Liver (tissue), 3 donors: ENCODE measurements at regions not wholly inside any gene's neighbourhood (a gene's known extent, or its start where the extent isn't known, plus 50 kb on each side); places are given as distances from the start of the nearest gene placed in this dataset.

Experiments
- FOXA1 ChIP-seq: IDR thresholded peaks from 2 replicates; pipeline ENCODE4 v1.6.1; 2016; ENCODE audit warnings: antibody characterized with exemption
- FOXA2 ChIP-seq: IDR thresholded peaks from 2 replicates; pipeline ENCODE4 v1.6.1; 2016; ENCODE audit warnings: antibody characterized with exemption
- GABPA ChIP-seq, 2 donors: IDR thresholded peaks in 1 of 2; conservative IDR thresholded peaks in 1 of 2; 2 replicates each; pipeline ENCODE4 v1.6.1; 2016; ENCODE audit warnings: antibody characterized with exemption in 2 of 2, mild to moderate bottlenecking in 1 of 2, moderate library complexity in 1 of 2
- HNF4A ChIP-seq, 2 donors: conservative IDR thresholded peaks; 2 replicates each; pipeline ENCODE4 v1.6.1; 2016; ENCODE audit warnings: antibody characterized with exemption in 2 of 2, mild to moderate bottlenecking in 2 of 2
- JUND ChIP-seq, 2 donors: IDR thresholded peaks; 2 replicates each; pipeline ENCODE4 v1.6.1; 2016; ENCODE audit warnings: antibody characterized with exemption in 2 of 2
- RAD21 ChIP-seq, 2 donors: IDR thresholded peaks; 2 replicates each; pipeline ENCODE4 v1.6.1; 2016; ENCODE audit warnings: antibody characterized with exemption in 2 of 2, mild to moderate bottlenecking in 2 of 2
- RXRA ChIP-seq, 2 donors: IDR thresholded peaks; 2 replicates each; pipeline ENCODE4 v1.6.1; 2017 to 2018; ENCODE audit warnings: antibody characterized with exemption in 2 of 2, mild to moderate bottlenecking in 1 of 2
- TAF1 ChIP-seq: conservative IDR thresholded peaks from 2 replicates; pipeline ENCODE4 v1.6.1; 2016; ENCODE audit warnings: antibody characterized with exemption, mild to moderate bottlenecking
- TF ChIP-seq, protein P1 (sequence below): IDR thresholded peaks from 2 replicates; pipeline ENCODE4 v1.6.1; 2016; ENCODE audit warnings: antibody characterized with exemption, mild to moderate bottlenecking
- TF ChIP-seq, protein P2 (sequence below): fragments of 150-350 bp; IDR thresholded peaks from 2 replicates; pipeline ENCODE4 v1.5.1; 2017; ENCODE audit warnings: improper control_type of control experiment, low read depth, low read length; ENCODE audit not compliant: missing input control
- TF ChIP-seq, protein P3 (sequence below): IDR thresholded peaks from 2 replicates; pipeline ENCODE4 v1.6.1; 2016; ENCODE audit warnings: antibody characterized with exemption
- TF ChIP-seq, protein P4 (sequence below): IDR thresholded peaks from 2 replicates; pipeline ENCODE4 v1.6.1; 2016; ENCODE audit warnings: antibody characterized with exemption
- TF ChIP-seq, protein P5 (sequence below): IDR thresholded peaks from 2 replicates; pipeline ENCODE4 v1.6.1; 2016; ENCODE audit warnings: antibody characterized with exemption
- donor health status: healthy.
- donor health status: healthy.

DNA sequence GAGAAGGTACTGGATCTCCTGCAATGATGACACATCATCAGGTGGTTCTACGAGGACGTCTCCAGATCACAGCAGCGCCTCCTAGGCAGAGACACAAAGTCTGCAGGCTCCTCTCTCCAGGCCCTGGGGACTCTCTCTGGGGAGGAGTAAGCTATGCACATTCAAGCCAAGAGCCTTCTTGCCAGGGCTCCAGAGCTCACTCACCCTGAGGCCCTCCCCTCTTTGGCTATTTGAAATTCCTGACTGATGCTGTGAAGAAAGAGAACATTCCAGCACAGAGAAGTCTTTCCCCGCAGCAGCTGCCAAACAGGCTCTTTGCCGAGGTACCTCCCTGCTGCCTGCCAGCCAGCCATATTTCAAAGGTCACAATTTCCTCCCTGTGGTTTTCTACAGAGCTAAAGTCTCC lies 204.9 kb downstream of the CSNK2A3 start:
- TF ChIP-seq, protein P1, sequence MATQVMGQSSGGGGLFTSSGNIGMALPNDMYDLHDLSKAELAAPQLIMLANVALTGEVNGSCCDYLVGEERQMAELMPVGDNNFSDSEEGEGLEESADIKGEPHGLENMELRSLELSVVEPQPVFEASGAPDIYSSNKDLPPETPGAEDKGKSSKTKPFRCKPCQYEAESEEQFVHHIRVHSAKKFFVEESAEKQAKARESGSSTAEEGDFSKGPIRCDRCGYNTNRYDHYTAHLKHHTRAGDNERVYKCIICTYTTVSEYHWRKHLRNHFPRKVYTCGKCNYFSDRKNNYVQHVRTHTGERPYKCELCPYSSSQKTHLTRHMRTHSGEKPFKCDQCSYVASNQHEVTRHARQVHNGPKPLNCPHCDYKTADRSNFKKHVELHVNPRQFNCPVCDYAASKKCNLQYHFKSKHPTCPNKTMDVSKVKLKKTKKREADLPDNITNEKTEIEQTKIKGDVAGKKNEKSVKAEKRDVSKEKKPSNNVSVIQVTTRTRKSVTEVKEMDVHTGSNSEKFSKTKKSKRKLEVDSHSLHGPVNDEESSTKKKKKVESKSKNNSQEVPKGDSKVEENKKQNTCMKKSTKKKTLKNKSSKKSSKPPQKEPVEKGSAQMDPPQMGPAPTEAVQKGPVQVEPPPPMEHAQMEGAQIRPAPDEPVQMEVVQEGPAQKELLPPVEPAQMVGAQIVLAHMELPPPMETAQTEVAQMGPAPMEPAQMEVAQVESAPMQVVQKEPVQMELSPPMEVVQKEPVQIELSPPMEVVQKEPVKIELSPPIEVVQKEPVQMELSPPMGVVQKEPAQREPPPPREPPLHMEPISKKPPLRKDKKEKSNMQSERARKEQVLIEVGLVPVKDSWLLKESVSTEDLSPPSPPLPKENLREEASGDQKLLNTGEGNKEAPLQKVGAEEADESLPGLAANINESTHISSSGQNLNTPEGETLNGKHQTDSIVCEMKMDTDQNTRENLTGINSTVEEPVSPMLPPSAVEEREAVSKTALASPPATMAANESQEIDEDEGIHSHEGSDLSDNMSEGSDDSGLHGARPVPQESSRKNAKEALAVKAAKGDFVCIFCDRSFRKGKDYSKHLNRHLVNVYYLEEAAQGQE: no peak
- TF ChIP-seq, protein P2, sequence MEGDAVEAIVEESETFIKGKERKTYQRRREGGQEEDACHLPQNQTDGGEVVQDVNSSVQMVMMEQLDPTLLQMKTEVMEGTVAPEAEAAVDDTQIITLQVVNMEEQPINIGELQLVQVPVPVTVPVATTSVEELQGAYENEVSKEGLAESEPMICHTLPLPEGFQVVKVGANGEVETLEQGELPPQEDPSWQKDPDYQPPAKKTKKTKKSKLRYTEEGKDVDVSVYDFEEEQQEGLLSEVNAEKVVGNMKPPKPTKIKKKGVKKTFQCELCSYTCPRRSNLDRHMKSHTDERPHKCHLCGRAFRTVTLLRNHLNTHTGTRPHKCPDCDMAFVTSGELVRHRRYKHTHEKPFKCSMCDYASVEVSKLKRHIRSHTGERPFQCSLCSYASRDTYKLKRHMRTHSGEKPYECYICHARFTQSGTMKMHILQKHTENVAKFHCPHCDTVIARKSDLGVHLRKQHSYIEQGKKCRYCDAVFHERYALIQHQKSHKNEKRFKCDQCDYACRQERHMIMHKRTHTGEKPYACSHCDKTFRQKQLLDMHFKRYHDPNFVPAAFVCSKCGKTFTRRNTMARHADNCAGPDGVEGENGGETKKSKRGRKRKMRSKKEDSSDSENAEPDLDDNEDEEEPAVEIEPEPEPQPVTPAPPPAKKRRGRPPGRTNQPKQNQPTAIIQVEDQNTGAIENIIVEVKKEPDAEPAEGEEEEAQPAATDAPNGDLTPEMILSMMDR: no peak
- TF ChIP-seq RXRA (IDR thresholded peaks at IDR 0.05) (peak; percentile 37 to 59), JUND (IDR thresholded peaks at IDR 0.05) (peak in 1 of 2 donors; percentile 41), TAF1 (no peak), RAD21 (IDR thresholded peaks at IDR 0.05) (peak; percentile 28 to 32), FOXA2 (no peak), GABPA (IDR thresholded peaks at IDR 0.05 in 1 of 2, conservative IDR thresholded peaks at IDR 0.05 in 1 of 2) (no peak), FOXA1 (no peak), HNF4A (conservative IDR thresholded peaks at IDR 0.05) (peak; percentile 58 to 71)
- TF ChIP-seq, protein P3, sequence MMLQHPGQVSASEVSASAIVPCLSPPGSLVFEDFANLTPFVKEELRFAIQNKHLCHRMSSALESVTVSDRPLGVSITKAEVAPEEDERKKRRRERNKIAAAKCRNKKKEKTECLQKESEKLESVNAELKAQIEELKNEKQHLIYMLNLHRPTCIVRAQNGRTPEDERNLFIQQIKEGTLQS: no peak
- TF ChIP-seq, protein P4, sequence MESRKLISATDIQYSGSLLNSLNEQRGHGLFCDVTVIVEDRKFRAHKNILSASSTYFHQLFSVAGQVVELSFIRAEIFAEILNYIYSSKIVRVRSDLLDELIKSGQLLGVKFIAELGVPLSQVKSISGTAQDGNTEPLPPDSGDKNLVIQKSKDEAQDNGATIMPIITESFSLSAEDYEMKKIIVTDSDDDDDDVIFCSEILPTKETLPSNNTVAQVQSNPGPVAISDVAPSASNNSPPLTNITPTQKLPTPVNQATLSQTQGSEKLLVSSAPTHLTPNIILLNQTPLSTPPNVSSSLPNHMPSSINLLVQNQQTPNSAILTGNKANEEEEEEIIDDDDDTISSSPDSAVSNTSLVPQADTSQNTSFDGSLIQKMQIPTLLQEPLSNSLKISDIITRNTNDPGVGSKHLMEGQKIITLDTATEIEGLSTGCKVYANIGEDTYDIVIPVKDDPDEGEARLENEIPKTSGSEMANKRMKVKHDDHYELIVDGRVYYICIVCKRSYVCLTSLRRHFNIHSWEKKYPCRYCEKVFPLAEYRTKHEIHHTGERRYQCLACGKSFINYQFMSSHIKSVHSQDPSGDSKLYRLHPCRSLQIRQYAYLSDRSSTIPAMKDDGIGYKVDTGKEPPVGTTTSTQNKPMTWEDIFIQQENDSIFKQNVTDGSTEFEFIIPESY: no peak
- TF ChIP-seq, protein P5, sequence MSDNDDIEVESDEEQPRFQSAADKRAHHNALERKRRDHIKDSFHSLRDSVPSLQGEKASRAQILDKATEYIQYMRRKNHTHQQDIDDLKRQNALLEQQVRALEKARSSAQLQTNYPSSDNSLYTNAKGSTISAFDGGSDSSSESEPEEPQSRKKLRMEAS: no peak
